GM12878 (cell line): ENCODE measurements at regions not wholly inside any gene's neighbourhood (a gene's known extent, or its start where the extent isn't known, plus 50 kb on each side); places are given as distances from the start of the nearest gene placed in this dataset.

Source experiments
- ATAC-seq: fragments of 200-7000 bp; cut with Tn5 transposase; 3 replicates; pipeline ENCODE4 v1.9.1; 2020; ENCODE audit warnings: mild to moderate bottlenecking, moderate library complexity
- BruUV-seq: library from RNA; stranded (reverse); fragments of 400-500 nt; replicated peaks from 2 replicates; lab custom pipeline; 2021; lab: Mats Ljungman, UMichigan
- CTCF ChIA-PET: fragments of 300-600 bp; sonication (Branson Sonifier 250); formaldehyde crosslinking; extraction: SDS; loops from one replicate; lab custom pipeline; 2021; ENCODE audit warnings: inconsistent platforms; lab: Yijun Ruan, JAX
- POLR2A ChIA-PET: fragments of 350-600 bp; formaldehyde crosslinking; extraction: SDS; loops from one replicate; lab custom pipeline; 2021; ENCODE audit warnings: inconsistent platforms; lab: Charles Lee
- RAD21 ChIA-PET: fragments of 300-600 bp; sonication (Branson Sonifier 250); formaldehyde crosslinking; loops from one replicate; lab custom pipeline; 2023; ENCODE audit warnings: antibody characterized with exemption; ENCODE audit not compliant: unreplicated experiment; lab: Charles Lee
- SMC1A ChIA-PET: fragments of 300-600 bp; sonication (Branson Sonifier 250); formaldehyde crosslinking; loops from one replicate; lab custom pipeline; 2023; ENCODE audit not compliant: unreplicated experiment, uncharacterized antibody; lab: Charles Lee
- DNase-seq: peaks from one replicate; pipeline ENCODE4 v3.0.0-alpha.2; 2011; ENCODE audit warnings: low read depth, low spot score
- FAIRE-seq: peaks from 3 replicates; lab custom pipeline; 2011; peaks lifted over from hg19 to GRCh38; lab: Jason Lieb, UNC
- H2AFZ ChIP-seq: 2 replicates; pipeline ENCODE4 v1.6.0; 2011; ENCODE audit warnings: low read depth, low read length, control low read depth; ENCODE audit not compliant: control insufficient read depth
- H3K27ac ChIP-seq: 2 replicates; pipeline ENCODE4 v1.5.1; 2011; ENCODE audit warnings: control low read depth; ENCODE audit not compliant: control insufficient read depth, insufficient read depth
- H3K27me3 ChIP-seq, 2 experiments: replicated peaks in 1 of 2; 2 replicates each; pipeline versions ENCODE4 v1.6.0 to v1.6.1; 2011; ENCODE audit warnings: low read length in 1 of 2; ENCODE audit not compliant: control insufficient read depth in 2 of 2, insufficient read depth in 2 of 2
- H3K36me3 ChIP-seq, 2 experiments: 2 replicates each; pipeline ENCODE4 v1.5.1; 2011; ENCODE audit warnings: low read length in 1 of 2; ENCODE audit not compliant: control insufficient read depth in 2 of 2, insufficient read depth in 2 of 2
- H3K4me1 ChIP-seq: 2 replicates; pipeline ENCODE4 v1.6.1; 2011; ENCODE audit warnings: mild to moderate bottlenecking, low read length, moderate library complexity, mixed read lengths; ENCODE audit not compliant: control insufficient read depth, insufficient read depth
- H3K4me2 ChIP-seq: 2 replicates; pipeline ENCODE4 v1.6.0; 2011; ENCODE audit warnings: control low read depth; ENCODE audit not compliant: control insufficient read depth, insufficient read depth
- H3K4me3 ChIP-seq: fragments of 200-600 bp; sonication (generic); 2 replicates; pipeline ENCODE4 v1.5.1; 2016
- H3K79me2 ChIP-seq: 2 replicates; pipeline ENCODE4 v1.6.0; 2011; ENCODE audit warnings: low read length; ENCODE audit not compliant: control insufficient read depth, insufficient read depth
- H3K9ac ChIP-seq: 2 replicates; pipeline ENCODE4 v1.8.0; 2011; ENCODE audit warnings: low read length, control low read depth, mixed read lengths; ENCODE audit not compliant: control insufficient read depth, insufficient read depth
- H3K9me3 ChIP-seq: replicated peaks from 3 replicates; pipeline ENCODE4 v1.5.1; 2011; ENCODE audit warnings: mild to moderate bottlenecking, low read length; ENCODE audit not compliant: control insufficient read depth, insufficient read depth
- H4K20me1 ChIP-seq: 2 replicates; pipeline ENCODE4 v1.6.0; 2011; ENCODE audit not compliant: control insufficient read depth, insufficient read depth
- CTCF ChIP-seq, 3 experiments: IDR thresholded peaks in 2 of 3; conservative IDR thresholded peaks in 1 of 3; 2 replicates each; pipeline ENCODE4 v1.5.1; 2011; ENCODE audit warnings: low read depth in 3 of 3, low read length in 3 of 3, mild to moderate bottlenecking in 3 of 3, control low read depth in 2 of 3, moderate library complexity in 2 of 3, inconsistent platforms in 1 of 3, mixed read lengths in 1 of 3; ENCODE audit not compliant: control insufficient read depth in 2 of 3, insufficient read depth in 1 of 3; ENCODE audit errors: extremely low read depth in 1 of 3
- RAD21 ChIP-seq: IDR thresholded peaks from 2 replicates; pipeline ENCODE4 v1.6.1; 2011; ENCODE audit warnings: mild to moderate bottlenecking, low read depth, low read length, moderate library complexity; ENCODE audit not compliant: insufficient read depth
- SMC3 ChIP-seq: IDR thresholded peaks from 2 replicates; pipeline ENCODE4 v1.6.1; 2011; ENCODE audit warnings: low read length, improper control_type of control experiment, borderline replicate concordance
- YBX1 ChIP-seq: fragments of 450-650 bp; IDR thresholded peaks from 2 replicates; pipeline ENCODE4 v1.6.1; 2016; ENCODE audit warnings: antibody characterized with exemption
- ZBED1 ChIP-seq: IDR thresholded peaks from 2 replicates; pipeline ENCODE4 v1.6.1; 2016; ENCODE audit warnings: borderline replicate concordance
- WGBS: methylation state at CpG from one replicate; pipeline ENCODE4 v1.1.6; 2016; ENCODE audit warnings: low lambda C conversion rate; ENCODE audit not compliant: insufficient replicate concordance, insufficient coverage; ENCODE audit errors: missing lambda C conversion rate; 5-methylcytosine and 5-hydroxymethylcytosine counted together
- in situ Hi-C: fragments of 300-500 bp; cut with MboI; formaldehyde crosslinking; loops from 9 replicates; pipeline ENCODE4 v1.14.3; 2018; ENCODE audit warnings: mixed read lengths
- intact Hi-C: fragments of 100-400 bp; cut with micrococcal nuclease; formaldehyde crosslinking; loops from one replicate; pipeline ENCODE4 v1.14.2; 2022; ENCODE audit not compliant: unreplicated experiment

DNA sequence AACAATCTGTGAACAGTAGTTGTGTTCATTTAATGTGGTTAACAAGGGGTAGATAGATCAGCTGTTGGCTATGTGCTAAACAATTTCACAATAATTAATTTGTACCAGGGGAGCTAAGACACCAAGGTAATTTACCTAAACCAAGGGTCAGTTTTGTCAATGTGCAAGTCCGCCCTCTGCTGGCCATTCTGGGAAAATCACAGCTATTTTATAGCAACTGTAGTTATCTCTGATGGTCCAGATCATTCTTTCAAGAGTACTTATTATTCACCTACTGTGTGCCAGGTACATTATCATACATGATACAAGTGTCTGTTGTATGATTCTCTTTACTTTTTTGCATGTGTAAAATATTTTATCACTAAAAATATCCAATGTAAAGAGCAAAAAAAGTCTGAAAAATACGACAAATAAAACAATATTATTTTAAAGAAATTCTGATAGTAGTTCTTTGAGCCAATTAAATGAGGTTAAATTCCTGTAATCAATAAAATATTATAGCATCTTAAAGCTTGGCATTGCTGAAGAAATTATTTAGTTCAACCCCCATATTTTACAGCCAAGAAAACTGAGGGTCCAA is 312.3 kb upstream of the FAM78B start:
- 50% methylated on average over 2 of the region's 2 CpGs for WGBS
- BruUV-seq = no TSS peak
- ATAC-seq (peak; percentile 76), DNase-seq (no peak), FAIRE-seq (peak; percentile 86)
- no peaks in the 10 kb centered on the region; a peak in 1 of 4 replicates for H3K27me3 ChIP-seq
- no peaks in the 10 kb centered on the region for H3K79me2 ChIP-seq
- H3K9ac ChIP-seq = no peak overlapping the region
- CTCF ChIA-PET = interaction anchor here (0.7 to 8.9 kb wide), 34 partner anchors 9 to 882 kb away, joined by 3 to 192 read pairs (median 4); partner anchors contain the start of gene FAM78B
- H3K27ac ChIP-seq = no peak overlapping the region
- no peaks in the 10 kb centered on the region for H4K20me1 ChIP-seq
- RAD21 ChIA-PET = interaction anchor here (0.7 to 5.5 kb wide), 13 partner anchors 11 to 580 kb away, joined by 3 to 62 read pairs (median 4); partner anchors contain the start of gene FAM78B
- POLR2A ChIA-PET = interaction anchor here (1.4 kb wide), 1 partner anchor 11 kb away, joined by 4 read pairs; no protein-coding TSS in a partner anchor
- TF ChIP-seq CTCF (IDR thresholded peaks at IDR 0.05 in 2 of 3, conservative IDR thresholded peaks at IDR 0.05 in 1 of 3; ENCODE audit: control insufficient read depth in 2 of 3, extremely low read depth in 1 of 3, insufficient read depth in 1 of 3, low read depth in 3 of 3, low read length in 3 of 3) (peak; percentile 65 to 81 (median 71)), YBX1 (no peak), RAD21 (peak; percentile 67), SMC3 (peak; percentile 75; the same call in 1 of the 2 replicates), ZBED1 (no peak)
- SMC1A ChIA-PET = interaction anchor here (0.9 to 5.5 kb wide), 15 partner anchors 10 to 580 kb away, joined by 3 to 52 read pairs (median 4); no protein-coding TSS in a partner anchor
- H3K4me2 ChIP-seq = no peak overlapping the region
- intact Hi-C loops = loop anchor here (1.0 to 10.0 kb wide), 5 partner anchors 314 to 764 kb away; partner anchors contain the start of gene FAM78B
- H3K4me3 ChIP-seq = no peak overlapping the region
- in situ Hi-C loops = loop anchor here (5.0 to 25.0 kb wide), 2 partner anchors 547 to 767 kb away; no protein-coding TSS in a partner anchor
- H3K9me3 ChIP-seq = no peaks in the 10 kb centered on the region
- no peaks in the 10 kb centered on the region for H3K36me3 ChIP-seq
- no peak overlapping the region for H2AFZ ChIP-seq
- H3K4me1 ChIP-seq = no peaks in the 10 kb centered on the region
